GM23248 (cell line): ENCODE measurements at regions not wholly inside any gene's neighbourhood (a gene's known extent, or its start where the extent isn't known, plus 50 kb on each side); places are given as distances from the start of the nearest gene placed in this dataset.

Experiments used
- EZH2 ChIP-seq: fragments of 200-600 bp; sonication (generic); IDR thresholded peaks from 2 replicates; pipeline ENCODE4 v1.6.1; 2018; ENCODE audit warnings: antibody characterized with exemption, mild to moderate bottlenecking; ENCODE audit not compliant: insufficient read depth, poor library complexity, severe bottlenecking
- EZH2phosphoT487 ChIP-seq: fragments of 200-600 bp; sonication (generic); IDR thresholded peaks from 2 replicates; pipeline ENCODE4 v1.6.1; 2018; ENCODE audit warnings: antibody characterized with exemption, moderate library complexity, mild to moderate bottlenecking, low read depth; ENCODE audit not compliant: insufficient read depth

- TF ChIP-seq EZH2 (no peak), EZH2phosphoT487 (no peak)
Measured at GRCh38 chr4:112093636-112094202, 51.5 kb upstream of the FAM241A start.
